Neural progenitor cell (in vitro differentiated cells): ENCODE measurements at regions not wholly inside any gene's neighbourhood (a gene's known extent, or its start where the extent isn't known, plus 50 kb on each side); places are given as distances from the start of the nearest gene placed in this dataset.

Source experiments
- CTCF ChIP-seq: fragments of 200-600 bp; sonication (generic); IDR thresholded peaks from 2 replicates; pipeline ENCODE4 v1.5.1; 2017; ENCODE audit warnings: antibody characterized with exemption, mild to moderate bottlenecking
- EZH2 ChIP-seq: fragments of 200-600 bp; sonication (generic); IDR thresholded peaks from 2 replicates; pipeline ENCODE4 v1.6.1; 2017; ENCODE audit warnings: antibody characterized with exemption, mild to moderate bottlenecking, moderate library complexity
- EZH2phosphoT487 ChIP-seq: fragments of 200-600 bp; sonication (generic); IDR thresholded peaks from 2 replicates; pipeline ENCODE4 v1.6.1; 2017; ENCODE audit warnings: antibody characterized with exemption

- TF ChIP-seq CTCF (no peak), EZH2 (no peak), EZH2phosphoT487 (no peak)
Measured at GRCh38 chr11:54946424-54946823, 239.8 kb downstream of the OR4A5 start.
